DOHH2 (cell line): ENCODE measurements at regions not wholly inside any gene's neighbourhood (a gene's known extent, or its start where the extent isn't known, plus 50 kb on each side); places are given as distances from the start of the nearest gene placed in this dataset.
"Not testable (repeated sequence)": the region's sequence is repeated elsewhere in the genome, so short reads cannot be mapped to it uniquely, and the experiment has no call there.

ENCODE experiments used
- H3F3A ChIP-seq: fragments of 200-600 bp; sonication (generic), shearing (Covaris generic); 2 replicates; pipeline ENCODE4 v1.6.0; 2016; ENCODE audit warnings: antibody characterized with exemption, mild to moderate bottlenecking; ENCODE audit not compliant: control insufficient read depth, insufficient read depth
- H3K27ac ChIP-seq: fragments of 200-600 bp; sonication (generic); 2 replicates; pipeline ENCODE4 v1.5.1; 2014; ENCODE audit warnings: low read depth, mild to moderate bottlenecking, low read length, moderate library complexity
- H3K27me3 ChIP-seq: fragments of 200-600 bp; sonication (generic); 2 replicates; pipeline ENCODE4 v1.6.1; 2014; ENCODE audit warnings: mild to moderate bottlenecking, low read length, mixed read lengths; ENCODE audit not compliant: control insufficient read depth
- H3K36me3 ChIP-seq: fragments of 200-600 bp; sonication (generic); 2 replicates; pipeline ENCODE4 v1.6.1; 2014; ENCODE audit warnings: mild to moderate bottlenecking, low read length, moderate library complexity, mixed read lengths; ENCODE audit not compliant: control insufficient read depth
- H3K4me1 ChIP-seq: fragments of 200-600 bp; sonication (generic); 2 replicates; pipeline ENCODE4 v1.6.1; 2014; ENCODE audit warnings: mild to moderate bottlenecking, low read length, mixed read lengths; ENCODE audit not compliant: control insufficient read depth
- H3K4me2 ChIP-seq: fragments of 200-600 bp; sonication (generic); 2 replicates; pipeline ENCODE4 v1.6.0; 2014; ENCODE audit warnings: mild to moderate bottlenecking, low read length, moderate library complexity
- H3K4me3 ChIP-seq: fragments of 200-600 bp; sonication (generic); 2 replicates; pipeline ENCODE4 v1.5.1; 2014; ENCODE audit warnings: mild to moderate bottlenecking, low read length, mixed read lengths
- H3K79me2 ChIP-seq: fragments of 200-600 bp; sonication (generic); 2 replicates; pipeline ENCODE4 v1.6.1; 2014; ENCODE audit warnings: mild to moderate bottlenecking, low read length, mixed read lengths; ENCODE audit not compliant: control insufficient read depth
- H3K9me2 ChIP-seq: fragments of 200-600 bp; sonication (generic); replicated peaks from 2 replicates; pipeline ENCODE4 v1.6.1; 2014; ENCODE audit warnings: mild to moderate bottlenecking, low read length, mixed read lengths; ENCODE audit not compliant: control insufficient read depth
- H3K9me3 ChIP-seq: fragments of 200-600 bp; sonication (generic); 2 replicates; pipeline ENCODE4 v1.6.1; 2014; ENCODE audit warnings: antibody characterized with exemption, low read length, mixed read lengths; ENCODE audit not compliant: control insufficient read depth, insufficient read depth
- H4K20me1 ChIP-seq: fragments of 200-600 bp; sonication (generic); 2 replicates; pipeline ENCODE4 v1.6.0; 2014; ENCODE audit warnings: low read depth, mild to moderate bottlenecking, antibody characterized with exemption, low read length, moderate library complexity; ENCODE audit not compliant: control insufficient read depth, insufficient read depth
- EZH2phosphoT487 ChIP-seq: fragments of 200-600 bp; sonication (generic); IDR thresholded peaks from 2 replicates; pipeline ENCODE4 v1.6.1; 2017; ENCODE audit warnings: borderline replicate concordance, mild to moderate bottlenecking, antibody characterized with exemption, low read length, moderate library complexity, mixed read lengths
- TF ChIP-seq, protein P1 (sequence below): fragments of 200-600 bp; sonication (generic); IDR thresholded peaks from one replicate; pipeline ENCODE4 v1.5.1; 2014; ENCODE audit warnings: antibody characterized with exemption, mild to moderate bottlenecking, low read depth, low read length; ENCODE audit not compliant: poor library complexity, severe bottlenecking

- Histone ChIP-seq H4K20me1 (no peaks in the 10 kb centered on the region), H3K36me3 (no peaks in the 10 kb centered on the region), H3K27me3 (no peaks in the 10 kb centered on the region), H3F3A (no peaks in the 10 kb centered on the region), H3K4me2 (no peak overlapping the region), H3K27ac (no peak overlapping the region), H3K4me1 (no peaks in the 10 kb centered on the region), H3K79me2 (no peaks in the 10 kb centered on the region), H3K9me3 (no peaks in the 10 kb centered on the region), H3K9me2 (no peaks in the 10 kb centered on the region), H3K4me3 (no peak overlapping the region)
- TF ChIP-seq, protein P1, sequence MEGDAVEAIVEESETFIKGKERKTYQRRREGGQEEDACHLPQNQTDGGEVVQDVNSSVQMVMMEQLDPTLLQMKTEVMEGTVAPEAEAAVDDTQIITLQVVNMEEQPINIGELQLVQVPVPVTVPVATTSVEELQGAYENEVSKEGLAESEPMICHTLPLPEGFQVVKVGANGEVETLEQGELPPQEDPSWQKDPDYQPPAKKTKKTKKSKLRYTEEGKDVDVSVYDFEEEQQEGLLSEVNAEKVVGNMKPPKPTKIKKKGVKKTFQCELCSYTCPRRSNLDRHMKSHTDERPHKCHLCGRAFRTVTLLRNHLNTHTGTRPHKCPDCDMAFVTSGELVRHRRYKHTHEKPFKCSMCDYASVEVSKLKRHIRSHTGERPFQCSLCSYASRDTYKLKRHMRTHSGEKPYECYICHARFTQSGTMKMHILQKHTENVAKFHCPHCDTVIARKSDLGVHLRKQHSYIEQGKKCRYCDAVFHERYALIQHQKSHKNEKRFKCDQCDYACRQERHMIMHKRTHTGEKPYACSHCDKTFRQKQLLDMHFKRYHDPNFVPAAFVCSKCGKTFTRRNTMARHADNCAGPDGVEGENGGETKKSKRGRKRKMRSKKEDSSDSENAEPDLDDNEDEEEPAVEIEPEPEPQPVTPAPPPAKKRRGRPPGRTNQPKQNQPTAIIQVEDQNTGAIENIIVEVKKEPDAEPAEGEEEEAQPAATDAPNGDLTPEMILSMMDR, result no peak
- no peak for TF ChIP-seq EZH2phosphoT487
Measured at GRCh38 chr10:61016007-61016406, 72.0 kb upstream of the RHOBTB1 start.

- Histone ChIP-seq H3K79me2 (no peaks in the 10 kb centered on the region), H3K36me3 (no peaks in the 10 kb centered on the region), H4K20me1 (no peaks in the 10 kb centered on the region), H3K27ac (no peak overlapping the region), H3K4me3 (no peak overlapping the region), H3K27me3 (no peaks in the 10 kb centered on the region), H3K9me2 (no peaks in the 10 kb centered on the region), H3K4me2 (no peak overlapping the region), H3K9me3 (no peaks in the 10 kb centered on the region), H3K4me1 (no peaks in the 10 kb centered on the region), H3F3A (no peaks in the 10 kb centered on the region)
- TF ChIP-seq, protein P1, result no peak
- TF ChIP-seq EZH2phosphoT487, result no peak
Measured at GRCh38 chr10:61010863-61011262, 66.9 kb upstream of the RHOBTB1 start.

- not testable (repeated sequence) for H3K4me3 ChIP-seq, H3K9me3 ChIP-seq
Measured at GRCh38 chr10:61003069-61003468, 59.1 kb upstream of the RHOBTB1 start.

DNA sequence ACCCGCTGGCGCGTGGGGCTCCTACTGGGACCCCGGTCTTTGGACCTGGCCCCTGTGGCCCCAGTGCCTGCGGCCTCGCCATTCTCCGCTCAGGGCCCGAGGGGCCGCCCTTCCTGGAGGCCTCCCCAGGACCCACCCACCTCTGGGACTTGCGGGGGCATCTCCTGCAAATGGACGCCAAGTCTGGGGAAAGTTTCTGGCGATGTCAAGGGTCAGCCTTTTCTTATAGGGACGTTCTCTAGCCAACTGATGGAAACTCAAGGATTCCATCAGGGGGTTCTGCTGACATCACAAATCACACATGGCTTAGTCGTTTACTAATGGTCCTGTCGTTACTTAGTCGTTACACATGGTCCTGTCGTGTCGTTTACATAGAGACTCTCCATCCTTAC, 57.7 kb upstream of the RHOBTB1 start:
- H3K4me1 ChIP-seq, result no peaks in the 10 kb centered on the region
- peaks cover 3% of the 10 kb centered on the region; the same call in 1 of the 2 replicates for H3K27me3 ChIP-seq
- no peak overlapping the region for H3K27ac ChIP-seq
- H3K36me3 ChIP-seq, result no peaks in the 10 kb centered on the region
- no peaks in the 10 kb centered on the region for H3F3A ChIP-seq
- no peaks in the 10 kb centered on the region for H4K20me1 ChIP-seq
- H3K9me2 ChIP-seq, result no peaks in the 10 kb centered on the region
- H3K9me3 ChIP-seq, result no peaks in the 10 kb centered on the region
- no peak overlapping the region for H3K4me3 ChIP-seq
- TF ChIP-seq EZH2phosphoT487, result no peak
- TF ChIP-seq, protein P1, result no peak
- H3K4me2 ChIP-seq, result no peak overlapping the region
- H3K79me2 ChIP-seq, result no peaks in the 10 kb centered on the region

More at GRCh38 chr10:61003069-61003468, 59.1 kb upstream of the RHOBTB1 start:
- not testable (repeated sequence) for H3K79me2 ChIP-seq, H3K36me3 ChIP-seq, H3K4me1 ChIP-seq, H4K20me1 ChIP-seq, H3K27me3 ChIP-seq, H3K9me2 ChIP-seq, H3K4me2 ChIP-seq, H3F3A ChIP-seq, H3K27ac ChIP-seq
